ENCODE measurements at regions not wholly inside any gene's neighbourhood (a gene's known extent, or its start where the extent isn't known, plus 50 kb on each side); places are given as distances from the start of the nearest gene placed in this dataset.

DNA sequence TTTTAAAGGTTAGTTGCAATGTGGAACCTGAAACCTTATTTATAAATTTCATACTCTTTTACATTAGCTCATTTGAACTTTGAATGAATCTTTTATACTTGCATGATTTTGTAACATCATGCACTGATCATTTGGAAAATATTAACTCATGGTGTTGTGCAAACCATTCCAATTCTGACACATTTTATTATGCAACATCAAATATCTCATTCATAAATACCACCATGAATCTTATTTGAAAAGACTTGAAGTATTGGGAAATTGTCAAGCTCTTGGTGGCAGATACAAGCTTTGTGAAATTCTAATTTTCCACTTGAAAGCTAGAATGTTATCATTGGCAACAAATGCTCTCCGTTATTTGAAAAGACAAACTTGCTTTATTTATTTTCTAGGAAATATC lies 379.9 kb upstream of the PCDH20 start:
- H3K27me3 ChIP-seq (ENCODE audit: control insufficient read depth, insufficient read depth, low read length): no peaks in the 10 kb centered on the region
- H3K27ac ChIP-seq: no peak overlapping the region
- H3K9ac ChIP-seq: no peak overlapping the region
- H3K4me2 ChIP-seq (ENCODE audit: low read length): no peak overlapping the region
- H3K9me3 ChIP-seq (ENCODE audit: control insufficient read depth, low read length): no peaks in the 10 kb centered on the region
- H3K4me1 ChIP-seq: no peaks in the 10 kb centered on the region
- H3K36me3 ChIP-seq (ENCODE audit: control insufficient read depth, insufficient read depth, low read length): no peaks in the 10 kb centered on the region
- H2AFZ ChIP-seq: no peak overlapping the region
- TF ChIP-seq, protein P1, sequence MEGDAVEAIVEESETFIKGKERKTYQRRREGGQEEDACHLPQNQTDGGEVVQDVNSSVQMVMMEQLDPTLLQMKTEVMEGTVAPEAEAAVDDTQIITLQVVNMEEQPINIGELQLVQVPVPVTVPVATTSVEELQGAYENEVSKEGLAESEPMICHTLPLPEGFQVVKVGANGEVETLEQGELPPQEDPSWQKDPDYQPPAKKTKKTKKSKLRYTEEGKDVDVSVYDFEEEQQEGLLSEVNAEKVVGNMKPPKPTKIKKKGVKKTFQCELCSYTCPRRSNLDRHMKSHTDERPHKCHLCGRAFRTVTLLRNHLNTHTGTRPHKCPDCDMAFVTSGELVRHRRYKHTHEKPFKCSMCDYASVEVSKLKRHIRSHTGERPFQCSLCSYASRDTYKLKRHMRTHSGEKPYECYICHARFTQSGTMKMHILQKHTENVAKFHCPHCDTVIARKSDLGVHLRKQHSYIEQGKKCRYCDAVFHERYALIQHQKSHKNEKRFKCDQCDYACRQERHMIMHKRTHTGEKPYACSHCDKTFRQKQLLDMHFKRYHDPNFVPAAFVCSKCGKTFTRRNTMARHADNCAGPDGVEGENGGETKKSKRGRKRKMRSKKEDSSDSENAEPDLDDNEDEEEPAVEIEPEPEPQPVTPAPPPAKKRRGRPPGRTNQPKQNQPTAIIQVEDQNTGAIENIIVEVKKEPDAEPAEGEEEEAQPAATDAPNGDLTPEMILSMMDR (IDR thresholded peaks at IDR 0.05): no peak
- no peaks in the 10 kb centered on the region for H3K79me2 ChIP-seq
- no peak overlapping the region for H3K4me3 ChIP-seq (ENCODE audit: low read depth, low read length)

DNA sequence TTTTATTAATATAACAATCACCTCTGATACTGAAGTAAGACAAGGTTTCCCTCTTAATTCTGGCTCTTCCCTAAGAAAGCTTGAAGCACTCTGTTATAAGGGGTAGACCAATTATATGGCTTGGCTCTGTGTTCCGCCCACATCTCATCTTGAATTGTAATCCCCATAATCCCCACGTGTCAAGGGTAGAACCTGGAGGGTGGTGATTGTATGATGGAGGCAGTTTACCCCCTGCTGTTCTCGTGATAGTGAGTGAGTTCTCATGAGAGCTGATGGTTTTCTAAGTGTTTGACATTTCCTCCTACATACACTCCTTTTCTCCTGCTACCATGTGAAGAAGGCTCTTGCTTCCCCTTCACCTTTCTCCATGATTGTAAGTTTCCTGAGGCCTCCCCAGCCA lies 363.8 kb upstream of the PCDH20 start:
- Histone ChIP-seq H3K36me3 (ENCODE audit: control insufficient read depth, insufficient read depth, low read length) (no peaks in the 10 kb centered on the region), H3K27ac (no peak overlapping the region), H3K27me3 (ENCODE audit: control insufficient read depth, insufficient read depth, low read length) (no peaks in the 10 kb centered on the region), H3K79me2 (no peaks in the 10 kb centered on the region), H3K4me2 (ENCODE audit: low read length) (no peak overlapping the region), H2AFZ (no peak overlapping the region), H3K9ac (no peak overlapping the region), H3K9me3 (ENCODE audit: control insufficient read depth, low read length) (no peaks in the 10 kb centered on the region), H3K4me3 (ENCODE audit: low read depth, low read length) (no peak overlapping the region), H3K4me1 (no peaks in the 10 kb centered on the region)
- TF ChIP-seq, protein P1 (IDR thresholded peaks at IDR 0.05): no peak

DNA sequence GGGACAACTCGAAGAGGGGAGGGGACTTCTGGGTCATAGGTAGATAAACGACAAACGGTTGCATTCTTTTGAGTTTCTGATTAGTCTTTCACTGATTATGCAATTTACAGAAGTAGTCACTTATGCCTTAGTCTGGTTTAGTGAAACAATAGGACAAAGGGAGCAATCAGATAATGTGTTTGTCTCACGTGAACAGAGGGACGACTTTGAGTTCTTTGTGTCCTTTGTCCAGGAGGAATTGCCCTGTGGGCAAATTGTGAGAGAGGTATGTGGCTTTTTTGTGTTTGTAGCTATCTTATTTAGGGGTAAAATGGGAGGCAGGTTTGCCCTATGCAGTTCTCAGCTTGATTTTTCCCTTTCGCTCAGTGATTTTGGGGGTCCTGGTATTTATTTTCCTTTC lies 362.9 kb upstream of the PCDH20 start:
- Histone ChIP-seq H2AFZ (no peak overlapping the region), H3K4me2 (ENCODE audit: low read length) (no peak overlapping the region), H3K79me2 (no peaks in the 10 kb centered on the region), H3K4me1 (no peaks in the 10 kb centered on the region), H3K9ac (no peak overlapping the region), H3K4me3 (ENCODE audit: low read depth, low read length) (no peak overlapping the region), H3K36me3 (ENCODE audit: control insufficient read depth, insufficient read depth, low read length) (no peaks in the 10 kb centered on the region), H3K27me3 (ENCODE audit: control insufficient read depth, insufficient read depth, low read length) (no peaks in the 10 kb centered on the region), H3K9me3 (ENCODE audit: control insufficient read depth, low read length) (no peaks in the 10 kb centered on the region), H3K27ac (no peak overlapping the region)
- TF ChIP-seq, protein P1 (IDR thresholded peaks at IDR 0.05): no peak

DNA sequence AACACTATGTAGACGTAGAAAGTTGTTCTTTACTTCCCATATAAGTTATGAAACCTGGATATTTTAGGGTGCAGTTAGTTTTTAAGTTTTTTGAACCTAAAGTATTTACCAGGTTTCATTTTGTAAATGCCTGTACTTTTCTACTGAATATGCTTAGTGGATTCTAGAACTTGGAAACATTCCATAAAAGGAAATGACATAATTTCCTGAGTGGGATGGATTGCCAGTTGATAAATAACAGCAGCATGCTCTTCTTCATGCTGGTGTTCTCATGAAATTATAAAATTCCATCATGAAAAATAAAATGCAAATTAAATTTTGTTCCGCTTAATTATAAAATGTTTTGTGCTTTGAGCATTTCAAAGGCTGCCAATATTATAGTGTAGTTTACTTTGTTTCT lies 362.2 kb upstream of the PCDH20 start:
- TF ChIP-seq, protein P1 (IDR thresholded peaks at IDR 0.05): no peak
- Histone ChIP-seq H3K9ac (no peak overlapping the region), H3K4me3 (ENCODE audit: low read depth, low read length) (no peak overlapping the region), H2AFZ (no peak overlapping the region), H3K4me2 (ENCODE audit: low read length) (no peak overlapping the region), H3K27me3 (ENCODE audit: control insufficient read depth, insufficient read depth, low read length) (no peaks in the 10 kb centered on the region), H3K27ac (no peak overlapping the region), H3K79me2 (no peaks in the 10 kb centered on the region), H3K9me3 (ENCODE audit: control insufficient read depth, low read length) (no peaks in the 10 kb centered on the region), H3K4me1 (no peaks in the 10 kb centered on the region), H3K36me3 (ENCODE audit: control insufficient read depth, insufficient read depth, low read length) (no peaks in the 10 kb centered on the region)

DNA sequence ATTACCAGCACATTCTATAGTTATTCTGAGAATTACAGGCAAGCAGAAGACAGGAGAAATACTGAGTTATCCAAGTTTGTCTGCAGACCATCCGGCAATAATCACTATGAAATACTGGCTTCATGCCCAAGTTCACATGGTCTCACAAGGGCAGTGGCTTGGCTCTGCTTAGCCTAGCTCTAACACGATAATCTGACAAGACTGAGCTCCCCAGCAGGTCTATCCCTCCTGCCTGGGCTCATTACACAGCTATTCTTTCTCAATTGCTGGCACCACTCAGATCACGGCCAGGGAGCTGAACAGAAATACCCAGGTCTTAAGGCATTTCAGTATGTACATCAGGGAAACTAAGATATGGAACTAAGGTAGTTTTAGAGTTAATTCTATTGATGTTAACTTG lies 361.6 kb upstream of the PCDH20 start:
- no peaks in the 10 kb centered on the region for H3K36me3 ChIP-seq (ENCODE audit: control insufficient read depth, insufficient read depth, low read length)
- H3K9me3 ChIP-seq (ENCODE audit: control insufficient read depth, low read length): no peaks in the 10 kb centered on the region
- TF ChIP-seq, protein P1 (IDR thresholded peaks at IDR 0.05): no peak
- no peak overlapping the region for H3K9ac ChIP-seq
- no peaks in the 10 kb centered on the region for H3K4me1 ChIP-seq
- H3K4me3 ChIP-seq (ENCODE audit: low read depth, low read length): no peak overlapping the region
- H3K27me3 ChIP-seq (ENCODE audit: control insufficient read depth, insufficient read depth, low read length): no peaks in the 10 kb centered on the region
- no peak overlapping the region for H3K27ac ChIP-seq
- H3K79me2 ChIP-seq: no peaks in the 10 kb centered on the region
- no peak overlapping the region for H2AFZ ChIP-seq
- H3K4me2 ChIP-seq (ENCODE audit: low read length): no peak overlapping the region

Data from parathyroid adenoma (tissue), 2 donors.